Endothelial cell of umbilical vein (primary cell): ENCODE measurements at regions not wholly inside any gene's neighbourhood (a gene's known extent, or its start where the extent isn't known, plus 50 kb on each side); places are given as distances from the start of the nearest gene placed in this dataset.

Experiments used
- BruUV-seq: library from RNA; stranded (reverse); fragments of 400-500 nt; replicated peaks from 2 replicates; lab custom pipeline; 2021; lab: Mats Ljungman, UMichigan
- CTCF ChIA-PET: fragments of 300-600, 350-600 bp; sonication (Branson Sonifier 250); formaldehyde crosslinking; loops from one replicate; lab custom pipeline; 2021; ENCODE audit warnings: antibody characterized with exemption, inconsistent platforms; lab: Charles Lee
- POLR2A ChIA-PET: fragments of 300-600, 350-600 bp; sonication (Branson Sonifier 250); formaldehyde crosslinking; loops from one replicate; lab custom pipeline; 2021; ENCODE audit warnings: antibody characterized with exemption, inconsistent platforms; lab: Charles Lee
- DNase-seq: peaks from one replicate; pipeline ENCODE4 v3.0.0-alpha.2; 2011; ENCODE audit warnings: low read depth, low spot score
- FAIRE-seq: peaks from 2 replicates; lab custom pipeline; 2011; peaks lifted over from hg19 to GRCh38; lab: Jason Lieb, UNC
- H2AFZ ChIP-seq: 2 replicates; pipeline ENCODE4 v1.6.0; 2012; ENCODE audit warnings: low read depth, low read length, control low read depth, inconsistent platforms
- H3K27ac ChIP-seq: 2 replicates; pipeline ENCODE4 v1.5.1; 2011; ENCODE audit warnings: low read depth, mild to moderate bottlenecking, control low read depth, low read length, moderate library complexity; ENCODE audit not compliant: insufficient read depth
- H3K27me3 ChIP-seq, 2 experiments: 2 replicates each; pipeline versions ENCODE4 v1.6.0 to v1.6.1; 2011; ENCODE audit warnings: low read length in 2 of 2, mixed read lengths in 1 of 2; ENCODE audit not compliant: control insufficient read depth in 2 of 2, insufficient read depth in 2 of 2
- H3K36me3 ChIP-seq, 2 experiments: 2 replicates in 1 of 2; 3 replicates in 1 of 2; pipeline ENCODE4 v1.5.1; 2011; ENCODE audit warnings: low read length in 2 of 2, mild to moderate bottlenecking in 1 of 2, moderate library complexity in 1 of 2; ENCODE audit not compliant: control insufficient read depth in 2 of 2, insufficient read depth in 2 of 2; ENCODE audit errors: extremely low read depth in 1 of 2
- H3K4me1 ChIP-seq: 3 replicates; pipeline ENCODE4 v1.5.1; 2011; ENCODE audit warnings: mild to moderate bottlenecking, low read length; ENCODE audit not compliant: control insufficient read depth, insufficient read depth; ENCODE audit errors: extremely low read depth
- H3K4me2 ChIP-seq: 2 replicates; pipeline ENCODE4 v1.6.1; 2011; ENCODE audit warnings: low read length, control low read depth, mixed read lengths; ENCODE audit not compliant: insufficient read depth
- H3K4me3 ChIP-seq, 3 experiments: fragments of 200-600 bp in 1 of 3; sonication (generic), shearing (Covaris generic) in 1 of 3; replicated peaks in 1 of 3; 2 replicates each; pipeline ENCODE4 v1.5.1; 2011 to 2016; ENCODE audit warnings: control low read depth in 3 of 3, low read length in 3 of 3, mild to moderate bottlenecking in 2 of 3, inconsistent platforms in 1 of 3, low read depth in 1 of 3, moderate library complexity in 1 of 3; ENCODE audit not compliant: insufficient read depth in 1 of 3
- H3K79me2 ChIP-seq: 2 replicates; pipeline ENCODE4 v1.6.0; 2012; ENCODE audit warnings: low read length, inconsistent platforms; ENCODE audit not compliant: control insufficient read depth, insufficient read depth
- H3K9ac ChIP-seq: replicated peaks from 2 replicates; pipeline ENCODE3; 2011; ENCODE audit warnings: low read length, control low read depth; ENCODE audit not compliant: insufficient read depth; ENCODE audit errors: extremely low read depth
- H3K9me1 ChIP-seq: replicated peaks from 3 replicates; pipeline ENCODE4 v1.6.0; 2011; ENCODE audit warnings: mild to moderate bottlenecking, low read length; ENCODE audit not compliant: control insufficient read depth, insufficient read depth; ENCODE audit errors: extremely low read depth
- H3K9me3 ChIP-seq: replicated peaks from 2 replicates; pipeline ENCODE4 v1.5.1; 2012; ENCODE audit warnings: low read length, inconsistent platforms; ENCODE audit not compliant: control insufficient read depth, insufficient read depth
- H4K20me1 ChIP-seq: replicated peaks from 2 replicates; pipeline ENCODE3; 2011; ENCODE audit warnings: mild to moderate bottlenecking, low read length; ENCODE audit not compliant: control insufficient read depth, insufficient read depth; ENCODE audit errors: extremely low read depth
- EZH2 ChIP-seq: IDR thresholded peaks from 2 replicates; pipeline ENCODE4 v1.6.1; 2012; ENCODE audit warnings: borderline replicate concordance, low read depth, mild to moderate bottlenecking, moderate library complexity, low read length, inconsistent platforms; ENCODE audit not compliant: severe bottlenecking
- FOS ChIP-seq: IDR thresholded peaks from 2 replicates; pipeline ENCODE4 v1.6.1; 2011; ENCODE audit warnings: mild to moderate bottlenecking, low read length, moderate library complexity, borderline replicate concordance; ENCODE audit not compliant: insufficient read depth
- GATA2 ChIP-seq: IDR thresholded peaks from 2 replicates; pipeline ENCODE4 v1.7.0; 2011; ENCODE audit warnings: low read depth, mild to moderate bottlenecking, moderate library complexity, mixed read lengths, low read length; ENCODE audit not compliant: insufficient read length, insufficient read depth
- JUN ChIP-seq: IDR thresholded peaks from 2 replicates; pipeline ENCODE4 v1.6.1; 2011; ENCODE audit warnings: borderline replicate concordance, low read depth; ENCODE audit not compliant: insufficient read length, insufficient read depth
- MYC ChIP-seq: IDR thresholded peaks from one replicate; pipeline ENCODE4 v1.6.1; 2011; ENCODE audit warnings: mild to moderate bottlenecking, low read depth, low read length
- POLR2A ChIP-seq: IDR thresholded peaks from 2 replicates; pipeline ENCODE4 v1.6.1; 2012; ENCODE audit warnings: low read depth, mild to moderate bottlenecking, control low read depth, low read length
- POLR2AphosphoS5 ChIP-seq: IDR thresholded peaks from 2 replicates; pipeline ENCODE4 v1.6.1; 2012; ENCODE audit warnings: low read depth, mild to moderate bottlenecking, control low read depth, low read length, moderate library complexity; ENCODE audit not compliant: insufficient read depth
- dilution Hi-C: fragments of 300-500 bp; cut with MboI; formaldehyde crosslinking; loops from one replicate; pipeline ENCODE4 v1.15.0; 2019; ENCODE audit warnings: low sequenced_read_pairs; ENCODE audit not compliant: extremely low pct_ligation_motif_present
- intact Hi-C: fragments of 100-400 bp; cut with micrococcal nuclease; formaldehyde crosslinking; loops from one replicate; pipeline ENCODE4 v1.10.0; 2022
- TF ChIP-seq, protein P1 (sequence below): IDR thresholded peaks from 2 replicates; pipeline ENCODE4 v1.6.1; 2011; ENCODE audit not compliant: insufficient read depth, insufficient read length
- TF ChIP-seq, protein P2 (sequence below), 2 donors: IDR thresholded peaks; 1 replicate in 1 of 2; 2 replicates in 1 of 2; pipeline ENCODE4 v1.5.1; 2011; ENCODE audit warnings: low read length in 2 of 2, mild to moderate bottlenecking in 2 of 2, moderate library complexity in 2 of 2, control low read depth in 1 of 2, inconsistent platforms in 1 of 2, low read depth in 1 of 2; ENCODE audit not compliant: insufficient read depth in 1 of 2; ENCODE audit errors: extremely low read depth in 1 of 2

DNA sequence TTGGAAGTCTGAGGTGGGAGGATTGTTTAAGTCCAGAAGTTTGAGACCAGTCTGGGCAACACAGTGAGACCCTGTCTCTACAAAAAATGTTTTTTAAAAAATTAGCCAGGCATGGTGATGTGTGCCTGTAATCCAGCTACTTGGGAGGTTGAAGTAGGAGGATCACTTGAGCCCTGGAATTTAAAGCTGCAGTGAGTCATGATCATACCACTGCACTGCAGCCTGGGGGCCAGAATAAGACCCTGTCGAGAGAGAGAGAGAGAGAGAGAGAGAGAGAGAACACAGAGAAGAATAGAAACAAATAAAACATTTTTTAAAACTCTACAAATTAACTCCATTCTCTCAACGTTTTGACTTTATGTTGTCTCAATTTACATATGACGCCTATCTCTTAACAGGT, 111.8 kb downstream of the BARX1 start:
- FAIRE-seq: no peak
- Histone ChIP-seq H3K4me1 (no peaks in the 10 kb centered on the region), H3K36me3 (no peaks in the 10 kb centered on the region), H3K79me2 (no peaks in the 10 kb centered on the region), H3K9me3 (no peaks in the 10 kb centered on the region), H3K27ac (no peak overlapping the region), H3K4me2 (no peak overlapping the region), H3K9me1 (no peaks in the 10 kb centered on the region), H4K20me1 (no peaks in the 10 kb centered on the region), H3K9ac (no peak overlapping the region), H2AFZ (no peak overlapping the region), H3K4me3 (no peak overlapping the region), H3K27me3 (no peaks in the 10 kb centered on the region)
- TF ChIP-seq MYC (no peak), FOS (no peak), JUN (no peak), POLR2A (no peak), EZH2 (no peak), GATA2 (no peak), POLR2AphosphoS5 (no peak)
- TF ChIP-seq, protein P1, sequence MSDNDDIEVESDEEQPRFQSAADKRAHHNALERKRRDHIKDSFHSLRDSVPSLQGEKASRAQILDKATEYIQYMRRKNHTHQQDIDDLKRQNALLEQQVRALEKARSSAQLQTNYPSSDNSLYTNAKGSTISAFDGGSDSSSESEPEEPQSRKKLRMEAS: no peak
- TF ChIP-seq, protein P2, sequence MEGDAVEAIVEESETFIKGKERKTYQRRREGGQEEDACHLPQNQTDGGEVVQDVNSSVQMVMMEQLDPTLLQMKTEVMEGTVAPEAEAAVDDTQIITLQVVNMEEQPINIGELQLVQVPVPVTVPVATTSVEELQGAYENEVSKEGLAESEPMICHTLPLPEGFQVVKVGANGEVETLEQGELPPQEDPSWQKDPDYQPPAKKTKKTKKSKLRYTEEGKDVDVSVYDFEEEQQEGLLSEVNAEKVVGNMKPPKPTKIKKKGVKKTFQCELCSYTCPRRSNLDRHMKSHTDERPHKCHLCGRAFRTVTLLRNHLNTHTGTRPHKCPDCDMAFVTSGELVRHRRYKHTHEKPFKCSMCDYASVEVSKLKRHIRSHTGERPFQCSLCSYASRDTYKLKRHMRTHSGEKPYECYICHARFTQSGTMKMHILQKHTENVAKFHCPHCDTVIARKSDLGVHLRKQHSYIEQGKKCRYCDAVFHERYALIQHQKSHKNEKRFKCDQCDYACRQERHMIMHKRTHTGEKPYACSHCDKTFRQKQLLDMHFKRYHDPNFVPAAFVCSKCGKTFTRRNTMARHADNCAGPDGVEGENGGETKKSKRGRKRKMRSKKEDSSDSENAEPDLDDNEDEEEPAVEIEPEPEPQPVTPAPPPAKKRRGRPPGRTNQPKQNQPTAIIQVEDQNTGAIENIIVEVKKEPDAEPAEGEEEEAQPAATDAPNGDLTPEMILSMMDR (IDR thresholded peaks at IDR 0.05; ENCODE audit: extremely low read depth in 1 of 2, insufficient read depth in 1 of 2, low read depth in 1 of 2, low read length in 2 of 2): no peak
- POLR2A ChIA-PET: no interaction called here
- intact Hi-C loops (no loop called here), dilution Hi-C loops (no loop called here)
- BruUV-seq: no TSS peak
- CTCF ChIA-PET: no interaction called here
- no peak for DNase-seq
